T-cell (primary cell): ENCODE measurements at regions not wholly inside any gene's neighbourhood (a gene's known extent, or its start where the extent isn't known, plus 50 kb on each side); places are given as distances from the start of the nearest gene placed in this dataset.

Experiments used
- ATAC-seq, 4 experiments: fragments of 200-7000 bp in 3 of 4; fragments of 150-1000 bp in 1 of 4; cut with Tn5 transposase; replicated peaks in 1 of 4; 1 replicate in 3 of 4; 2 replicates in 1 of 4; pipeline ENCODE4 v1.10.0; 2021; ENCODE audit warnings: moderate library complexity in 3 of 4, mild to moderate bottlenecking in 2 of 4, moderate number of reproducible peaks in 1 of 4
- CTCF ChIA-PET, 2 donors: fragments of 300-600 bp; sonication (Branson Sonifier 250); formaldehyde crosslinking; loops; one replicate each; lab custom pipeline; 2022; ENCODE audit warnings: antibody characterized with exemption in 2 of 2; lab: Charles Lee
- POLR2A ChIA-PET, 2 donors: fragments of 300-600 bp; sonication (Branson Sonifier 250); formaldehyde crosslinking; loops; one replicate each; lab custom pipeline; 2022; ENCODE audit warnings: antibody characterized with exemption in 2 of 2; lab: Charles Lee
- DNase-seq, 35 experiments: peaks; one replicate each; pipeline versions ENCODE4 v3.0.0 to v3.0.0-alpha.2; 2013 to 2023
- H3K27ac ChIP-seq: one replicate; pipeline ENCODE4 v1.5.1; 2013; ENCODE audit warnings: low read length
- H3K27me3 ChIP-seq, 2 experiments: replicated peaks in 1 of 2; 1 replicate in 1 of 2; 2 replicates in 1 of 2; pipeline versions ENCODE4 v1.6.1 to v1.7.0; 2013; ENCODE audit warnings: low read length in 1 of 2, mixed read lengths in 1 of 2; ENCODE audit not compliant: control insufficient read depth in 2 of 2, insufficient read depth in 2 of 2; ENCODE audit errors: extremely low read depth in 1 of 2
- H3K36me3 ChIP-seq, 2 donors: 1 replicate in 1 of 2; 2 replicates in 1 of 2; pipeline versions ENCODE4 v1.6.1 to v1.7.0; 2013; ENCODE audit warnings: low read length in 1 of 2; ENCODE audit not compliant: control insufficient read depth in 2 of 2, insufficient read depth in 1 of 2; ENCODE audit errors: extremely low read depth in 1 of 2
- H3K4me1 ChIP-seq, 2 experiments: 1 replicate in 1 of 2; 2 replicates in 1 of 2; pipeline versions ENCODE4 v1.6.1 to v1.7.0; 2013; ENCODE audit warnings: low read length in 2 of 2, mixed read lengths in 1 of 2; ENCODE audit not compliant: insufficient read depth in 2 of 2, control insufficient read depth in 1 of 2; ENCODE audit errors: extremely low read depth in 1 of 2
- H3K4me3 ChIP-seq, 2 donors: 1 replicate in 1 of 2; 2 replicates in 1 of 2; pipeline versions ENCODE4 v1.5.1 to v1.7.0; 2013; ENCODE audit warnings: mild to moderate bottlenecking in 2 of 2, low read length in 1 of 2, moderate library complexity in 1 of 2; ENCODE audit not compliant: control insufficient read depth in 1 of 2; ENCODE audit errors: extremely low read depth in 1 of 2
- H3K9me3 ChIP-seq: 2 replicates; pipeline ENCODE4 v1.7.0; 2013
- H3K27ac Mint-ChIP-seq, 2 donors: one replicate each; pipeline ENCODE4 v1.8.0; 2020 to 2021; ENCODE audit warnings: mild to moderate bottlenecking in 2 of 2, mixed read lengths in 2 of 2
- H3K27me3 Mint-ChIP-seq, 2 donors: one replicate each; pipeline ENCODE4 v1.8.0; 2021 to 2022; ENCODE audit warnings: mixed read lengths in 2 of 2
- H3K36me3 Mint-ChIP-seq: one replicate; pipeline ENCODE4 v1.8.0; 2021; ENCODE audit warnings: mixed read lengths
- H3K4me1 Mint-ChIP-seq, 3 donors: one replicate each; pipeline ENCODE4 v1.8.0; 2020 to 2022; ENCODE audit warnings: mixed read lengths in 3 of 3, mild to moderate bottlenecking in 1 of 3
- H3K4me3 Mint-ChIP-seq, 3 donors: one replicate each; pipeline ENCODE4 v1.8.0; 2020 to 2022; ENCODE audit warnings: mild to moderate bottlenecking in 3 of 3, mixed read lengths in 3 of 3, moderate library complexity in 3 of 3
- H3K9me3 Mint-ChIP-seq, 3 donors: one replicate each; pipeline ENCODE4 v1.8.0; 2020 to 2022; ENCODE audit warnings: mixed read lengths in 3 of 3
- WGBS: methylation state at CpG from one replicate; pipeline ENCODE4 v1.1.5; 2013; ENCODE audit warnings: missing lambda C conversion rate; ENCODE audit not compliant: insufficient coverage; 5-methylcytosine and 5-hydroxymethylcytosine counted together

GRCh38 chr2:38427936-38428335 is 50.9 kb upstream of the ATL2 start:
- H3K4me1 Mint-ChIP-seq, result no peaks in the 10 kb centered on the region
- ChIA-PET CTCF (no interaction called here), POLR2A (no interaction called here)
- H3K27me3 ChIP-seq, result peaks cover 0 to 3% of the 10 kb centered on the region in 2 experiments
- no peak overlapping the region for H3K4me3 ChIP-seq
- DNase-seq (no peak), ATAC-seq (no peak)
- no peak overlapping the region for H3K4me3 Mint-ChIP-seq
- no peaks in the 10 kb centered on the region for H3K4me1 ChIP-seq
- H3K27ac Mint-ChIP-seq, result no peak overlapping the region
- H3K36me3 Mint-ChIP-seq, result no peaks in the 10 kb centered on the region
- no peaks in the 10 kb centered on the region for H3K36me3 ChIP-seq
- no peak overlapping the region for H3K27ac ChIP-seq
- no peaks in the 10 kb centered on the region for H3K9me3 Mint-ChIP-seq
- H3K27me3 Mint-ChIP-seq, result peaks cover 0 to 7% of the 10 kb centered on the region in 2 donors
- 80% methylated on average over 6 of the region's 6 CpGs for WGBS
- no peaks in the 10 kb centered on the region for H3K9me3 ChIP-seq

GRCh38 chr2:38427054-38427453 is 50.0 kb upstream of the ATL2 start:
- ATAC-seq, result no peak
- Histone ChIP-seq H3K27me3 (peaks cover 0 to 3% of the 10 kb centered on the region in 2 experiments), H3K9me3 (no peaks in the 10 kb centered on the region), H3K36me3 (no peaks in the 10 kb centered on the region), H3K4me3 (no peak overlapping the region), H3K27ac (no peak overlapping the region), H3K4me1 (no peaks in the 10 kb centered on the region)
- H3K27me3 Mint-ChIP-seq, result peaks cover 0 to 7% of the 10 kb centered on the region in 2 donors
- DNase-seq, result no peak
- no peaks in the 10 kb centered on the region for H3K9me3 Mint-ChIP-seq
- WGBS, result 93% methylated on average over 3 of the region's 5 CpGs
- H3K4me1 Mint-ChIP-seq, result no peaks in the 10 kb centered on the region
- ChIA-PET CTCF (no interaction called here), POLR2A (no interaction called here)
- no peak overlapping the region for H3K4me3 Mint-ChIP-seq
- no peaks in the 10 kb centered on the region for H3K36me3 Mint-ChIP-seq
- no peak overlapping the region for H3K27ac Mint-ChIP-seq
